M059J (cell line): ENCODE measurements at regions not wholly inside any gene's neighbourhood (a gene's known extent, or its start where the extent isn't known, plus 50 kb on each side); places are given as distances from the start of the nearest gene placed in this dataset.
"Not testable (repeated sequence)": the region's sequence is repeated elsewhere in the genome, so short reads cannot be mapped to it uniquely, and the experiment has no call there.

Experiments
- DNase-seq: peaks from one replicate; pipeline ENCODE4 v3.0.0-alpha.2; 2012; ENCODE audit warnings: low read depth

GRCh38 chr7:54115028-54115763, 427.0 kb upstream of the VSTM2A start:
- no peak for DNase-seq

- no peak for DNase-seq
Measured at GRCh38 chr7:54116956-54117355, 425.2 kb upstream of the VSTM2A start.

GRCh38 chr7:54129035-54129434, 413.1 kb upstream of the VSTM2A start:
- DNase-seq = no peak

GRCh38 chr7:54141576-54141975, 400.6 kb upstream of the VSTM2A start:
- DNase-seq = no peak

- DNase-seq = no peak
Measured at GRCh38 chr7:54145716-54146115, 396.5 kb upstream of the VSTM2A start.

- DNase-seq = no peak
Measured at GRCh38 chr7:54153462-54153861, 388.7 kb upstream of the VSTM2A start.

- no peak for DNase-seq
Measured at GRCh38 chr7:54159088-54159487, 383.1 kb upstream of the VSTM2A start.

GRCh38 chr7:54161621-54162020, 380.6 kb upstream of the VSTM2A start:
- no peak for DNase-seq

GRCh38 chr7:54166419-54166818, 375.8 kb upstream of the VSTM2A start:
- DNase-seq = no peak

- no peak for DNase-seq
Measured at GRCh38 chr7:54179321-54180029, 362.7 kb upstream of the VSTM2A start.

GRCh38 chr7:54180796-54181195, 361.4 kb upstream of the VSTM2A start:
- no peak for DNase-seq

GRCh38 chr7:54183055-54183454, 359.1 kb upstream of the VSTM2A start:
- no peak for DNase-seq

- no peak for DNase-seq
Measured at GRCh38 chr7:54186336-54186735, 355.8 kb upstream of the VSTM2A start.

- DNase-seq = no peak
Measured at GRCh38 chr7:54187886-54188685, 354.1 kb upstream of the VSTM2A start.

GRCh38 chr7:54188843-54189242, 353.3 kb upstream of the VSTM2A start:
- no peak for DNase-seq

- no peak for DNase-seq
Measured at GRCh38 chr7:54189330-54189729, 352.8 kb upstream of the VSTM2A start.

GRCh38 chr7:54201501-54201900, 340.7 kb upstream of the VSTM2A start:
- DNase-seq = no peak

- no peak for DNase-seq
Measured at GRCh38 chr7:54215424-54215823, 326.8 kb upstream of the VSTM2A start.

GRCh38 chr7:54226030-54226429, 316.1 kb upstream of the VSTM2A start:
- DNase-seq = not testable (repeated sequence)

GRCh38 chr7:54242776-54243175, 299.4 kb upstream of the VSTM2A start:
- DNase-seq = no peak

- DNase-seq = no peak
Measured at GRCh38 chr7:54245020-54245419, 297.2 kb upstream of the VSTM2A start.

- DNase-seq = no peak
Measured at GRCh38 chr7:54249686-54250085, 292.5 kb upstream of the VSTM2A start.
